Mesenchymal stem cell (in vitro differentiated cells and primary cell): ENCODE measurements at regions not wholly inside any gene's neighbourhood (a gene's known extent, or its start where the extent isn't known, plus 50 kb on each side); places are given as distances from the start of the nearest gene placed in this dataset.

Experiments used
- DNase-seq: peaks from one replicate; pipeline ENCODE4 v3.0.0-alpha.2; 2013
- H2AFZ ChIP-seq: one replicate; pipeline ENCODE4 v1.6.1; 2013; ENCODE audit warnings: low read depth, mild to moderate bottlenecking, control low read depth, inconsistent platforms, low read length, moderate library complexity
- H2AK5ac ChIP-seq: 2 replicates; pipeline ENCODE4 v1.6.1; 2013; ENCODE audit warnings: low read length, moderate library complexity, mild to moderate bottlenecking, inconsistent platforms; ENCODE audit not compliant: severe bottlenecking
- H2BK120ac ChIP-seq: one replicate; pipeline ENCODE4 v1.6.1; 2013; ENCODE audit warnings: low read depth, mild to moderate bottlenecking, inconsistent platforms, low read length, moderate library complexity
- H2BK12ac ChIP-seq, 2 experiments: one replicate each; pipeline ENCODE4 v1.6.1; 2013; ENCODE audit warnings: inconsistent platforms in 2 of 2, low read length in 2 of 2, mild to moderate bottlenecking in 2 of 2, moderate library complexity in 2 of 2, control low read depth in 1 of 2
- H2BK15ac ChIP-seq: one replicate; pipeline ENCODE4 v1.6.1; 2013; ENCODE audit warnings: mild to moderate bottlenecking, low read depth, inconsistent platforms; ENCODE audit not compliant: poor library complexity, severe bottlenecking
- H2BK5ac ChIP-seq: 2 replicates; pipeline ENCODE4 v1.6.1; 2013; ENCODE audit warnings: low read depth, mild to moderate bottlenecking, low read length, control low read depth, inconsistent platforms; ENCODE audit not compliant: poor library complexity, severe bottlenecking
- H3K14ac ChIP-seq, 2 experiments: one replicate each; pipeline ENCODE4 v1.6.1; 2013; ENCODE audit warnings: inconsistent platforms in 2 of 2, low read length in 2 of 2, control low read depth in 1 of 2, mild to moderate bottlenecking in 1 of 2, moderate library complexity in 1 of 2
- H3K18ac ChIP-seq, 2 experiments: one replicate each; pipeline ENCODE4 v1.6.1; 2013; ENCODE audit warnings: inconsistent platforms in 2 of 2, low read length in 2 of 2, control low read depth in 1 of 2, low read depth in 1 of 2, mild to moderate bottlenecking in 1 of 2
- H3K23ac ChIP-seq, 2 experiments: one replicate each; pipeline ENCODE4 v1.6.1; 2013; ENCODE audit warnings: inconsistent platforms in 2 of 2, low read length in 2 of 2, mild to moderate bottlenecking in 2 of 2, moderate library complexity in 2 of 2, control low read depth in 1 of 2
- H3K27ac ChIP-seq: 2 replicates; pipeline ENCODE4 v1.5.1; 2013; ENCODE audit warnings: mild to moderate bottlenecking, moderate library complexity, low read length, control low read depth, inconsistent platforms; ENCODE audit not compliant: poor library complexity, severe bottlenecking
- H3K27me3 ChIP-seq, 2 experiments: 2 replicates each; pipeline versions ENCODE4 v1.6.1 to v1.7.0; 2013; ENCODE audit warnings: low read length in 2 of 2, mild to moderate bottlenecking in 2 of 2, moderate library complexity in 2 of 2, control low read depth in 1 of 2, inconsistent platforms in 1 of 2; ENCODE audit not compliant: control insufficient read depth in 1 of 2, insufficient read depth in 1 of 2
- H3K36me3 ChIP-seq, 2 experiments: 2 replicates each; pipeline versions ENCODE4 v1.6.1 to v1.7.0; 2013; ENCODE audit warnings: low read length in 2 of 2, control low read depth in 1 of 2, inconsistent platforms in 1 of 2, low read depth in 1 of 2, mild to moderate bottlenecking in 1 of 2; ENCODE audit not compliant: insufficient read depth in 2 of 2, control insufficient read depth in 1 of 2
- H3K4ac ChIP-seq, 2 experiments: one replicate each; pipeline ENCODE4 v1.6.1; 2013; ENCODE audit warnings: inconsistent platforms in 2 of 2, low read length in 2 of 2, mild to moderate bottlenecking in 2 of 2, moderate library complexity in 2 of 2, control low read depth in 1 of 2, low read depth in 1 of 2
- H3K4me1 ChIP-seq: 2 replicates; pipeline ENCODE4 v1.6.1; 2013; ENCODE audit warnings: low read depth, low read length, control low read depth; ENCODE audit not compliant: control insufficient read depth, insufficient read depth
- H3K4me2 ChIP-seq: 2 replicates; pipeline ENCODE4 v1.6.1; 2013; ENCODE audit warnings: low read length, mild to moderate bottlenecking, inconsistent platforms; ENCODE audit not compliant: poor library complexity, severe bottlenecking
- H3K4me3 ChIP-seq, 2 experiments: 2 replicates each; pipeline versions ENCODE4 v1.5.1 to v1.7.0; 2013; ENCODE audit warnings: low read length in 2 of 2, mild to moderate bottlenecking in 2 of 2, control low read depth in 1 of 2, low read depth in 1 of 2; ENCODE audit not compliant: insufficient read depth in 1 of 2
- H3K79me1 ChIP-seq: replicated peaks from 2 replicates; pipeline ENCODE4 v1.6.1; 2013; ENCODE audit warnings: mild to moderate bottlenecking, control low read depth, low read length, inconsistent platforms; ENCODE audit not compliant: poor library complexity, severe bottlenecking
- H3K9ac ChIP-seq: 2 replicates; pipeline ENCODE4 v1.7.0; 2013; ENCODE audit warnings: mild to moderate bottlenecking, low read length, moderate library complexity
- H3K9me3 ChIP-seq: 2 replicates; pipeline ENCODE4 v1.7.0; 2013; ENCODE audit warnings: mild to moderate bottlenecking, low read length; ENCODE audit not compliant: control insufficient read depth
- H4K8ac ChIP-seq: one replicate; pipeline ENCODE4 v1.6.1; 2013; ENCODE audit warnings: inconsistent platforms, mild to moderate bottlenecking, low read length, moderate library complexity
- H4K91ac ChIP-seq: one replicate; pipeline ENCODE4 v1.6.1; 2013; ENCODE audit warnings: mild to moderate bottlenecking, low read length, inconsistent platforms
- WGBS: methylation state at CpG from one replicate; pipeline ENCODE4 v1.1.7; 2013; ENCODE audit warnings: mixed read lengths; 5-methylcytosine and 5-hydroxymethylcytosine counted together

GRCh38 chr5:18403141-18403540 is 768.9 kb downstream of the TAF11L14 start:
- no peaks in the 10 kb centered on the region for H3K36me3 ChIP-seq
- no peak overlapping the region for H2BK120ac ChIP-seq
- no peak overlapping the region for H2BK15ac ChIP-seq
- H3K27ac ChIP-seq: no peak overlapping the region
- no peaks in the 10 kb centered on the region for H3K9me3 ChIP-seq
- no peak overlapping the region for H3K4me3 ChIP-seq
- H4K8ac ChIP-seq: no peak overlapping the region
- no peaks in the 10 kb centered on the region for H3K4me1 ChIP-seq
- no peak overlapping the region for H3K14ac ChIP-seq
- no peak overlapping the region for H2BK12ac ChIP-seq
- no peak overlapping the region for H4K91ac ChIP-seq
- H3K27me3 ChIP-seq: no peaks in the 10 kb centered on the region
- no peak for DNase-seq
- no peak overlapping the region for H2BK5ac ChIP-seq
- WGBS: 43% methylated on average over 1 of the region's 1 CpG
- no peak overlapping the region for H3K23ac ChIP-seq
- H3K4me2 ChIP-seq: no peak overlapping the region
- no peak overlapping the region for H2AK5ac ChIP-seq
- H3K9ac ChIP-seq: no peak overlapping the region
- no peak overlapping the region for H2AFZ ChIP-seq
- H3K79me1 ChIP-seq: no peaks in the 10 kb centered on the region
- H3K4ac ChIP-seq: no peak overlapping the region
- no peak overlapping the region for H3K18ac ChIP-seq

GRCh38 chr5:18403941-18404438 is 769.7 kb downstream of the TAF11L14 start:
- H3K4me3 ChIP-seq: no peak overlapping the region
- H2BK120ac ChIP-seq: no peak overlapping the region
- no peak overlapping the region for H2BK12ac ChIP-seq
- no peaks in the 10 kb centered on the region for H3K9me3 ChIP-seq
- no peak overlapping the region for H4K91ac ChIP-seq
- no peak overlapping the region for H4K8ac ChIP-seq
- no peak for DNase-seq
- H2AFZ ChIP-seq: no peak overlapping the region
- H3K4me2 ChIP-seq: no peak overlapping the region
- no peak overlapping the region for H3K18ac ChIP-seq
- no peak overlapping the region for H2BK5ac ChIP-seq
- H3K9ac ChIP-seq: no peak overlapping the region
- no peaks in the 10 kb centered on the region for H3K36me3 ChIP-seq
- H3K27ac ChIP-seq: no peak overlapping the region
- H3K79me1 ChIP-seq: no peaks in the 10 kb centered on the region
- no peaks in the 10 kb centered on the region for H3K4me1 ChIP-seq
- no peak overlapping the region for H3K4ac ChIP-seq
- no peak overlapping the region for H3K23ac ChIP-seq
- 96% methylated on average over 3 of the region's 3 CpGs for WGBS
- no peak overlapping the region for H2BK15ac ChIP-seq
- no peak overlapping the region for H3K14ac ChIP-seq
- H3K27me3 ChIP-seq: no peaks in the 10 kb centered on the region
- no peak overlapping the region for H2AK5ac ChIP-seq

- Histone ChIP-seq H3K18ac (no peak overlapping the region), H2BK5ac (no peak overlapping the region), H4K8ac (no peak overlapping the region), H3K14ac (no peak overlapping the region), H3K4me1 (no peaks in the 10 kb centered on the region), H2AK5ac (no peak overlapping the region), H3K27me3 (no peaks in the 10 kb centered on the region), H3K4ac (no peak overlapping the region), H3K23ac (no peak overlapping the region), H3K79me1 (no peaks in the 10 kb centered on the region), H2BK120ac (no peak overlapping the region), H3K4me3 (no peak overlapping the region), H4K91ac (no peak overlapping the region), H3K36me3 (no peaks in the 10 kb centered on the region), H2BK12ac (no peak overlapping the region), H3K27ac (no peak overlapping the region), H2BK15ac (no peak overlapping the region), H2AFZ (no peak overlapping the region), H3K9ac (no peak overlapping the region), H3K4me2 (no peak overlapping the region), H3K9me3 (no peaks in the 10 kb centered on the region)
- WGBS: no CpG with 5 or more reads among the region's 1 CpG
- no peak for DNase-seq
Measured at GRCh38 chr5:18420711-18421110, 786.5 kb downstream of the TAF11L14 start.

- Histone ChIP-seq H4K91ac (no peak overlapping the region), H2AK5ac (no peak overlapping the region), H3K27ac (no peak overlapping the region), H3K4me2 (no peak overlapping the region), H2BK12ac (no peak overlapping the region), H2AFZ (no peak overlapping the region), H3K4me1 (no peaks in the 10 kb centered on the region), H4K8ac (no peak overlapping the region), H3K36me3 (no peaks in the 10 kb centered on the region), H2BK120ac (no peak overlapping the region), H3K4me3 (no peak overlapping the region), H3K9ac (no peak overlapping the region), H2BK15ac (no peak overlapping the region), H3K14ac (no peak overlapping the region), H3K4ac (no peak overlapping the region), H3K18ac (no peak overlapping the region), H3K23ac (no peak overlapping the region), H3K79me1 (no peaks in the 10 kb centered on the region), H3K27me3 (no peaks in the 10 kb centered on the region), H3K9me3 (no peaks in the 10 kb centered on the region), H2BK5ac (no peak overlapping the region)
- DNase-seq: no peak
Measured at GRCh38 chr5:18433336-18433735, 799.1 kb downstream of the TAF11L14 start.
